ENCODE measurements at regions not wholly inside any gene's neighbourhood (a gene's known extent, or its start where the extent isn't known, plus 50 kb on each side); places are given as distances from the start of the nearest gene placed in this dataset.

- TF ChIP-seq TAF1 (IDR thresholded peaks at IDR 0.05; ENCODE audit: low read depth): no peak
- TF ChIP-seq MAX (IDR thresholded peaks at IDR 0.05): no peak
Measured at GRCh38 chr10:9015447-9015846, 961.0 kb downstream of the GATA3 start.
